ENCODE measurements at regions not wholly inside any gene's neighbourhood (a gene's known extent, or its start where the extent isn't known, plus 50 kb on each side); places are given as distances from the start of the nearest gene placed in this dataset.

GRCh38 chr4:115325836-115326235 lies 212.4 kb upstream of the NDST4 start:
- no peak overlapping the region for H3K4me3 ChIP-seq (ENCODE audit: low read depth, low read length)
- ChIA-PET POLR2A (no interaction called here), CTCF (no interaction called here)
- TF ChIP-seq CTCF (IDR thresholded peaks at IDR 0.05; ENCODE audit: insufficient read depth, low read length, missing control alignments), result no peak
- DNase-seq (ENCODE audit: low read depth, low spot score), result no peak

- H3K4me3 ChIP-seq (ENCODE audit: low read depth, low read length), result no peak overlapping the region
- TF ChIP-seq CTCF (IDR thresholded peaks at IDR 0.05; ENCODE audit: insufficient read depth, low read length, missing control alignments), result no peak
- DNase-seq (ENCODE audit: low read depth, low spot score), result no peak
- ChIA-PET CTCF (interaction anchor here (0.6 kb wide), 1 partner anchor 224 kb away, joined by 5 read pairs; no protein-coding TSS in a partner anchor), POLR2A (no interaction called here)
These were observed 209.8 kb upstream of the NDST4 start for GRCh38 chr4:115323106-115323707.

- CTCF ChIA-PET, result no interaction called here
- POLR2A ChIA-PET, result no interaction called here
- DNase-seq (ENCODE audit: low read depth, low spot score), result no peak
- H3K4me3 ChIP-seq (ENCODE audit: low read depth, low read length), result no peak overlapping the region
- no peak for TF ChIP-seq CTCF (IDR thresholded peaks at IDR 0.05; ENCODE audit: insufficient read depth, low read length, missing control alignments)
These were observed 201.8 kb upstream of the NDST4 start for GRCh38 chr4:115315182-115315581.

- no peak for DNase-seq (ENCODE audit: low read depth, low spot score)
- H3K4me3 ChIP-seq (ENCODE audit: low read depth, low read length), result no peak overlapping the region
- no peak for TF ChIP-seq CTCF (IDR thresholded peaks at IDR 0.05; ENCODE audit: insufficient read depth, low read length, missing control alignments)
- ChIA-PET POLR2A (no interaction called here), CTCF (no interaction called here)
These were observed 197.2 kb upstream of the NDST4 start for GRCh38 chr4:115310641-115311040.

- H3K4me3 ChIP-seq (ENCODE audit: low read depth, low read length), result no peak overlapping the region
- CTCF ChIA-PET, result no interaction called here
- no peak for TF ChIP-seq CTCF (IDR thresholded peaks at IDR 0.05; ENCODE audit: insufficient read depth, low read length, missing control alignments)
- POLR2A ChIA-PET, result no interaction called here
- no peak for DNase-seq (ENCODE audit: low read depth, low spot score)
These were observed 181.3 kb upstream of the NDST4 start for GRCh38 chr4:115294717-115295116.

- CTCF ChIA-PET, result no interaction called here
These were observed 179.7 kb upstream of the NDST4 start for GRCh38 chr4:115293093-115293462.

More at GRCh38 chr4:115293093-115293462, 179.7 kb upstream of the NDST4 start:
- DNase-seq (ENCODE audit: low read depth, low spot score), result no peak
- H3K4me3 ChIP-seq (ENCODE audit: low read depth, low read length), result no peak overlapping the region
- POLR2A ChIA-PET, result no interaction called here
- no peak for TF ChIP-seq CTCF (IDR thresholded peaks at IDR 0.05; ENCODE audit: insufficient read depth, low read length, missing control alignments)

Data from AG04449 (cell line).